ENCODE measurements at regions not wholly inside any gene's neighbourhood (a gene's known extent, or its start where the extent isn't known, plus 50 kb on each side); places are given as distances from the start of the nearest gene placed in this dataset.

DNA sequence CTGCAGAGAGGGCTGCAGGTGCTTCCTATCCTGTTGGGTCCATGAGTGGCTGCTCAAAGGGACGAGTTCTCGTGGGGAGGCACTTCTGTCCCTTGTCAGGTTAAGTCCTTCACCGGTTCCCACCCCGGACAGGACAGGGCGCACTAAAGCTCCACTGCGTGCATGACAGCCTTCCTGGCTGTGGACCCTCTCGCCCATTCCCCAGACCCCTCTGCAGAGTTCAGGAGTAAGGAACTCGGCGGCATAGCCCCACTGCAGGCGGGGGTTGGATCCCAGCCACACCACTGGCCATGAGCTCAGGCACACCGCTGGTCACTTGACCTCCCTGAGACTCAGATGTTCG lies 147.5 kb upstream of the ID2 start:
- intact Hi-C loops (cut with DNase I; ENCODE audit: low total_unique reads): no loop called here
- Histone ChIP-seq H3K36me3 (no peaks in the 10 kb centered on the region), H3K4me1 (peaks cover 9 to 23% of the 10 kb centered on the region in 2 donors), H3K9me3 (peaks cover 0 to 9% of the 10 kb centered on the region in 2 donors), H3K27ac (peak overlapping the region in 1 of 2 donors; percentile 68), H3K27me3 (no peaks in the 10 kb centered on the region), H3K4me3 (no peak overlapping the region)
- no peak for TF ChIP-seq POLR2A (IDR thresholded peaks at IDR 0.05)
- TF ChIP-seq, protein P1, sequence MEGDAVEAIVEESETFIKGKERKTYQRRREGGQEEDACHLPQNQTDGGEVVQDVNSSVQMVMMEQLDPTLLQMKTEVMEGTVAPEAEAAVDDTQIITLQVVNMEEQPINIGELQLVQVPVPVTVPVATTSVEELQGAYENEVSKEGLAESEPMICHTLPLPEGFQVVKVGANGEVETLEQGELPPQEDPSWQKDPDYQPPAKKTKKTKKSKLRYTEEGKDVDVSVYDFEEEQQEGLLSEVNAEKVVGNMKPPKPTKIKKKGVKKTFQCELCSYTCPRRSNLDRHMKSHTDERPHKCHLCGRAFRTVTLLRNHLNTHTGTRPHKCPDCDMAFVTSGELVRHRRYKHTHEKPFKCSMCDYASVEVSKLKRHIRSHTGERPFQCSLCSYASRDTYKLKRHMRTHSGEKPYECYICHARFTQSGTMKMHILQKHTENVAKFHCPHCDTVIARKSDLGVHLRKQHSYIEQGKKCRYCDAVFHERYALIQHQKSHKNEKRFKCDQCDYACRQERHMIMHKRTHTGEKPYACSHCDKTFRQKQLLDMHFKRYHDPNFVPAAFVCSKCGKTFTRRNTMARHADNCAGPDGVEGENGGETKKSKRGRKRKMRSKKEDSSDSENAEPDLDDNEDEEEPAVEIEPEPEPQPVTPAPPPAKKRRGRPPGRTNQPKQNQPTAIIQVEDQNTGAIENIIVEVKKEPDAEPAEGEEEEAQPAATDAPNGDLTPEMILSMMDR (IDR thresholded peaks at IDR 0.05): no peak
- DNase-seq: no peak

DNA sequence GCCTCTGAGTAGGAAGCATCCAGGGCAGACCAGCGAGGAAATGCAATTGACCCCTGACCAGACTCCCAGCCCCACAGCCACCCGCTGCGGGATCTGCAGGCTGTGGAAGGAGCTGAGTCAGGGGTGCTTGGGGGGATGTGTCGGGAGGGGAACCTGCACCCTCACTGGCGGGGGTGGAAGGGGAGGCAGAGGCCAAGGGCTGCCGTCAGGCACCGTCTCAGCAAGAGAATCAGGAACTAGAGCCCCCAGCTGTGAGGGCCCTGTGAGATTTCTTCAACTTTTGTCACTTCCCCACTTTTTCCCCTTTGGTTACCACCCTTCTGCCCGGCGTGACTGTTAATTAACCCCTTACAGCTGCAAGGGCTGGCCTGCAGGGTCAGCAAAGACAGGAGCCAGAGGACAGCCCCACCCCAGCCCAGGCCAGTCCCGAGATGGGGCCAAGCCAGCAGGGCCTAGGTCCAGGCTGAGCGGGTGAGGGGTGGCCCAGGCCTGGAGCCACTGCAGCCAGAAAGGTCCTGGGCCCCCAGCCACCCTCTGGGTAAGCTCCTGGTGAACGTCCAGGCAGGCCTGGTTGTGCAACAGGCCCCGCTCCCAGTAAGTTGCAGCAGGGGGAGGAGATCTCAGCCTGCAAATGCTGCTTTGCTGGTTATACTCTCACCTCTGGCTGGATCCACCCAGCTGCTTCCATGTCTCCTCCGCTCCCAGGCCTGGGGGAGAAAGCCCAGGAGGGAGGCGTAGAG lies 147.0 kb upstream of the ID2 start:
- peaks cover 0 to 9% of the 10 kb centered on the region in 2 donors for H3K9me3 ChIP-seq
- H3K4me3 ChIP-seq: no peak overlapping the region
- H3K4me1 ChIP-seq: peaks cover 9 to 23% of the 10 kb centered on the region in 2 donors
- H3K27ac ChIP-seq: peak overlapping the region; percentile 57 to 68
- H3K36me3 ChIP-seq: no peaks in the 10 kb centered on the region
- peak; percentile 78 to 87 for DNase-seq
- intact Hi-C loops (cut with DNase I; ENCODE audit: low total_unique reads): no loop called here
- no peak for TF ChIP-seq POLR2A (IDR thresholded peaks at IDR 0.05)
- TF ChIP-seq, protein P1 (IDR thresholded peaks at IDR 0.05): no peak
- H3K27me3 ChIP-seq: no peaks in the 10 kb centered on the region

DNA sequence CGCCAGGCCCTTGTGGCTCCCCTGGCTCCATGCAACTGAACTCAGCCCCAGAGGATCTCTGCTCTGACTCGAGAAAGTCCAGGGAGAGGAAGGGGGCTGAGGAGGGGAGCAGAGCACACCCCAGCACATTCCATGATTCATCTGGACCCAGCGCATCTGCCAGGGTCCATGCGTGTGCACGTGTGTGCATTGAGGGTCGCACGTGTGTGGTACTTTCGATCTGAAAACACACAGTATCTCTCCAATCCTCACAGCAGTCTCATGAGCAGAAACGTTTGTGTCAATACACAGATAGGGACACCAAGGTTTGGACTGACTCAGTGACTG lies 146.4 kb upstream of the ID2 start:
- Histone ChIP-seq H3K4me1 (peaks cover 9 to 23% of the 10 kb centered on the region in 2 donors), H3K4me3 (no peak overlapping the region), H3K36me3 (no peaks in the 10 kb centered on the region), H3K9me3 (peaks cover 0 to 9% of the 10 kb centered on the region in 2 donors), H3K27me3 (no peaks in the 10 kb centered on the region), H3K27ac (peak overlapping the region; percentile 57 to 68)
- intact Hi-C loops (cut with DNase I; ENCODE audit: low total_unique reads): no loop called here
- DNase-seq: no peak
- TF ChIP-seq POLR2A (IDR thresholded peaks at IDR 0.05): no peak
- TF ChIP-seq, protein P1 (IDR thresholded peaks at IDR 0.05): no peak

DNA sequence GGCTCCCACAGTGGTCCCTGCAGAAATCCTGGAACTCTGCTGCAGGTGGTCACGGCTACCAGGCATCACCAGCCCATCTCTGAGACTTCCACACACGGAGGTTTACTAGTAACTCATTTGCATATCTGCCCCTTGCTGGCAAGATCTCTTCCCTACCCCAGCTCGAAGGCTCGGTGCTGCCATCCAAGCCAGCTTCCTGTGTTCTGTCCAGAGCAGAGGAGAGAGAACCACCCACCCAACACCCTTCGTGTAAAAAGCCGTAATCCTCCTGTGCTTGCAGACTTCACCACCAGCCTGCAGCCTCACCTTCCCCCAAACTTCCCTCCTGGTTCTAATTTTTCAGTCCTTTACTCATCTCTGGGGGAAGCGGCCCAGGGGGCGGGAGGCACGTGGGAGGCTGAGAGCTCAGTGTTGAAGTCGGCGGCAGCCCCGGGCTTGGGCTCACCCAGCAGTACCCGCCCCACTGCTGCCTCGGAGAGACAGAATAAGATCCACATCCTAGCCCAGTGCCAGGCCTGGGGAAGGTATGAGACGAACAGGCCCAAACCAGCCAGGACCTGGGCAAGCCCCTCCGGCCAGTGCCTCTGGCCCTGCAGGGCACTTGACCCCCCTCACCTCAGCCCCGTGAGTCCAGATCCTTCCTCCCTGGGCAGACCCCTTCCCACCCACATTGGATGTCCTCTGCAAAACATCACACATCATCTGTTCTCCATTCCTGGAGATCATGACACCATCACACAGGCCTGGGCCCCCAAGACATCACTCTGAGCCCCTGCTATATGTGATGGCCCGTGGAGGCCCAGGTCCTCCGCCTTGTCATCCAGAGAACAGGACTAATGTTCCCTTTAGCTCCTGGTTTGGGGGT lies 145.8 kb upstream of the ID2 start:
- no peak for TF ChIP-seq POLR2A (IDR thresholded peaks at IDR 0.05)
- TF ChIP-seq, protein P1 (IDR thresholded peaks at IDR 0.05): no peak
- Histone ChIP-seq H3K36me3 (no peaks in the 10 kb centered on the region), H3K27ac (peak overlapping the region; percentile 57 to 68), H3K27me3 (no peaks in the 10 kb centered on the region), H3K9me3 (peaks cover 0 to 8% of the 10 kb centered on the region in 2 donors), H3K4me3 (no peak overlapping the region), H3K4me1 (peaks cover 9 to 23% of the 10 kb centered on the region in 2 donors)
- intact Hi-C loops (cut with DNase I; ENCODE audit: low total_unique reads): no loop called here
- DNase-seq: peak; percentile 72 to 73
